Effector memory CD4-positive, alpha-beta T cell (primary cell): ENCODE measurements at regions not wholly inside any gene's neighbourhood (a gene's known extent, or its start where the extent isn't known, plus 50 kb on each side); places are given as distances from the start of the nearest gene placed in this dataset.

Experiments used
- DNase-seq, 3 donors: peaks; one replicate each; pipeline ENCODE4 v3.0.0-alpha.2; 2020
- H3K27ac ChIP-seq: 2 replicates; pipeline ENCODE4 v1.7.0; 2013; ENCODE audit warnings: mild to moderate bottlenecking, low read length, moderate library complexity; ENCODE audit not compliant: insufficient read depth, poor library complexity, severe bottlenecking
- H3K27me3 ChIP-seq: replicated peaks from 2 replicates; pipeline ENCODE4 v1.7.0; 2013; ENCODE audit warnings: mild to moderate bottlenecking, low read length; ENCODE audit not compliant: insufficient read depth, control insufficient read depth, poor library complexity, severe bottlenecking
- H3K36me3 ChIP-seq: 2 replicates; pipeline ENCODE4 v1.7.0; 2013; ENCODE audit warnings: mild to moderate bottlenecking, low read length, moderate library complexity; ENCODE audit not compliant: control insufficient read depth, insufficient read depth
- H3K4me1 ChIP-seq: 2 replicates; pipeline ENCODE4 v1.7.0; 2013; ENCODE audit warnings: low read length, mild to moderate bottlenecking; ENCODE audit not compliant: control insufficient read depth, insufficient read depth, poor library complexity, severe bottlenecking
- H3K4me3 ChIP-seq: 2 replicates; pipeline ENCODE4 v1.7.0; 2013; ENCODE audit warnings: low read length, low read depth, mild to moderate bottlenecking; ENCODE audit not compliant: insufficient read depth, poor library complexity, severe bottlenecking
- H3K9me3 ChIP-seq: 2 replicates; pipeline ENCODE4 v1.7.0; 2013; ENCODE audit warnings: mild to moderate bottlenecking, low read length, moderate library complexity; ENCODE audit not compliant: control insufficient read depth

DNA sequence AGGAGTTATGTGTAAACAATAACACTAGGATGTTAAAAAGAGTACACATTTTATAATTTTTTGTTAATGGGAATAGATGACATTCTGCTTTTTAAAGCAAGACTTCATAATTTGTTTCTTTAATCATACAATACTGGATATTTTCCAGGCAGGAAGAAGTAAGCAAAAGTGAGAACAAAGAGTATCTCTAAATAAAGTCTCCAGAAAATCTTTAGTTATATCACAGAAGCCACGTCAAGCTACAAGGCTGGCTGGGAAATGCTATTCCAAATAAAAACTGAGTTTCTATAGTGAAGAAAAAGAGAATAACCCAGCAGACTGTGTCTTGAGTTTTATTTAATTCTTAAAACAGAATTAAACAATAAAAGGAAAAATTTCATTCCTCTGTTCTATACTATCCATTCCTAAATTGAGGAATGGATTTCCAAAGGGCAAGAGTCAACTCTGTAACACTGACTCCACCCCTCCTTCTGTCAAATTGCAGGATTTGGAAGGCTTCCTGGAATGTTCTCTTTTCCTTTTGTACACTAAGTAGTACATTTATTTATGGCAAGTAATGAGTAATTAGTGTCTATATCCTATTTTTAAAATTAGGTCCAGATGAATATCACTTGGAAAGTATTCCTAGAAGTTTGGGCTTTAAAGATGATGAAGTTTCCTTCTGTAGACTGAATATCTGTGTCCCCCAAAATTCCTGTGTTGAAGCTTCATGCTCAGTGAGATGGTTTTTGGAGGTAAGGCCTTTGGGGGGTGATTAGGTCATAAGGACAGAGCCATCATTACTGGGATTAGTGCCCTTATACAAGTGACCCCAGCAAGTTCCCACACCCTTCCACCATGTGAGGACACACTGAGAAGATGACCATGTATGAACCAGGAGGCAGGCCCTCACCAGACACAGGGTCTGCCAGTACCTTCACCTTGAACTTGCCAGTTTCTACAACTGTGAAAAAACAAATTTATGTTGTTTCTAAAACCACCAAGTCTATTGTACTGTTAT lies 290.9 kb downstream of the CRPPA start:
- no peak for DNase-seq
- no peaks in the 10 kb centered on the region for H3K9me3 ChIP-seq
- no peaks in the 10 kb centered on the region for H3K4me1 ChIP-seq
- H3K27me3 ChIP-seq, result no peaks in the 10 kb centered on the region
- no peaks in the 10 kb centered on the region for H3K36me3 ChIP-seq
- H3K27ac ChIP-seq, result no peak overlapping the region
- no peak overlapping the region for H3K4me3 ChIP-seq

DNA sequence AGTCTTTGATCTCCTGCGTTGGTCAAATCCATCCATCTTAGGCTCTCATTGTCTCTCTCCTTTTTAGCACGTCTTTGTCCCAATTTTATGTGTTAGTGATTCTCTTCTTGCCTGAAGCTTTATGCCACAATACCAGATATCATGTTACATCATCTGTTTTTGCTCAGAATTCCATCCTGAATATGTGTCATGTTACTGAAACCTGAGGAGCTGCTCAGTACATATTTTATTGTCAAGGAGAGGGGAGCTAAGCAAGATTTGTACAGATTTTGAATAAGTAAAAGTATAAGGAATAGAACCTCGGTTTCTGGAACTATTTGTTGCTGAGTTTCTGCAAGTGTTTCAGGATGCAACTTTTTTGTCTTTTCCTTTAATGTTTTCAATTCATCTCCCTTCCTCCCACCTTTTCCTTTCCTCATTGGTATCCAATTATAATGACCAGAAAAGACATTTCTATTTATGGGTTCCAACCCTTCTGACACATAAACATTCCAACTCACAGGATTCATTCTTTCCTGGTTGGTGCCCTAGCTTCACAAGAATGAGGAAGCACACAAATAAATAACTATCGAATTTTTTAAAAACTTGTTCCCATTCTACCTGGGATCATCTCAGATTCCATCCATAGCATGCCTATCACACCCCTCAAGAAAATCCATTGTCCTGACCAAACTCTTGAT lies 291.8 kb downstream of the CRPPA start:
- Histone ChIP-seq H3K9me3 (no peaks in the 10 kb centered on the region), H3K4me3 (no peak overlapping the region), H3K36me3 (no peaks in the 10 kb centered on the region), H3K27me3 (no peaks in the 10 kb centered on the region), H3K4me1 (no peaks in the 10 kb centered on the region), H3K27ac (no peak overlapping the region)
- DNase-seq, result no peak

DNA sequence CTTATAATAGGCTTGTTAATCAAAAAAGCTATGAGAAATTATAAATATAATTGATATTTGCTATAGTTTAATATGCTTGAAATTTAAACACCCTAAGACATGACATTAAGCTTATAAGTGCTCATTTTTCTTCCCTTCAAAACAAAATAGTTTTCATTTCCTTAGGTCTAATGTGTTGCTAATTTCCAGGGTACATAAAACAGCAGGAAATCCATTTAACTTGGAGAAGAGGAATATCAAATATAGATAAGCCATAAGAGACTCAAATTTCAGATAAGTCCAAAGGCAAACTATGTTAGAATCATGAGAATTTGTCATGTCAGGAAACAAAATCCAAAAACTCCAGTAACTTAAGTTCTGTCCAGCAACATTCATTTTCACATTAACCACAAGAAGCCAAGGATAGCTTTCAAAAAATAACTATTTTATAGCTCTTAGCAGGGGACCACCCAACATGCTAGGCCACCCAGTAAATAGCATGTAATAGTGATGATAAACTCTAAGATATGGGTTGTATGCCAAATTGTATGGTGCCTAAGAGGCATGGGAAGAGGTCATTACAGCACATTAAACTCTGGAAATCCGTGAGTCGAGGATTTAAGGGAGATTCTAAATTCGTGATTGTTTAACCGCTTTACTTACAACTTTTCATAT lies 298.1 kb downstream of the CRPPA start:
- H3K27ac ChIP-seq, result no peak overlapping the region
- H3K36me3 ChIP-seq, result no peaks in the 10 kb centered on the region
- no peaks in the 10 kb centered on the region for H3K27me3 ChIP-seq
- H3K9me3 ChIP-seq, result no peaks in the 10 kb centered on the region
- DNase-seq, result no peak
- H3K4me1 ChIP-seq, result no peaks in the 10 kb centered on the region
- H3K4me3 ChIP-seq, result no peak overlapping the region

GRCh38 chr7:16121876-16122390 lies 299.4 kb downstream of the CRPPA start:
- Histone ChIP-seq H3K9me3 (no peaks in the 10 kb centered on the region), H3K4me1 (no peaks in the 10 kb centered on the region), H3K4me3 (no peak overlapping the region), H3K36me3 (no peaks in the 10 kb centered on the region), H3K27me3 (no peaks in the 10 kb centered on the region), H3K27ac (no peak overlapping the region)
- DNase-seq, result no peak

DNA sequence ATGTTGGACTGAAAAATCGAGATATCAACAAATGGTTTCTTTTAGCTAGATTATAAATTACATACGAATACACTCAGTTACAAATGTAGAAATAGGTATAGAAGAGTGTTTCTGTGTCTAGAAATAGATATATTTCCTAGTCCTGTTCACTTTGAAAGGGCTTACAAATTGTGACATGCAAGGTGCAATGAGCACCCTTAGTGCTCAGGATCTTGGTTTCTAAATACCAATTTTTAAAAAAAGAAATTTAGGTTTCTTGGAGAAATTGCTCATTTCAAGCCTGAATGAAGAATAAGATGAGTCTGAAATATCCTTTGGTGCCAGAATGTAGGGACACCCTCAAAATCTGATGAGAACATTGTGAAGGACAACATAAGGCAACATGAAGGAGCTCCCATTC lies 306.0 kb downstream of the CRPPA start:
- H3K27me3 ChIP-seq, result no peaks in the 10 kb centered on the region
- H3K4me3 ChIP-seq, result no peak overlapping the region
- no peaks in the 10 kb centered on the region for H3K36me3 ChIP-seq
- H3K9me3 ChIP-seq, result no peaks in the 10 kb centered on the region
- DNase-seq, result no peak
- no peak overlapping the region for H3K27ac ChIP-seq
- no peaks in the 10 kb centered on the region for H3K4me1 ChIP-seq

DNA sequence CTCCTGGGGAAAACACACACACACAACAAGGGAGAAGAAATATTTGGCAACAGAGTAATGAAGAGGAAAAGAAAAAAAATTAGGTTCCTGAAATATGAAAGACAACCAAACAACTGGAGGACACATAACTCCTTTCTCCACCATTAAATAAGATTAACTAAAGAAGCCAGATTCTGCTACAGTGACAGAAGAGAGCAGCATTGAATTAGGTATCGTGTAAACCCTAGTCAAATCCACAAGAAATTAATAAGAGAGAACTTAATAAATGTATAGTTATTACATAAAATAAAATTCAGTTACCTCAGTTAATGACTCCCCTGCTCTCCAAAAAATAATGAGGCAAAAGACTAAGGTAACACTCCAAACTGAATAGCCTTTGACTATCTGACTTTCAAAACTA lies 306.7 kb downstream of the CRPPA start:
- Histone ChIP-seq H3K9me3 (no peaks in the 10 kb centered on the region), H3K4me3 (no peak overlapping the region), H3K36me3 (no peaks in the 10 kb centered on the region), H3K4me1 (no peaks in the 10 kb centered on the region), H3K27me3 (no peaks in the 10 kb centered on the region), H3K27ac (no peak overlapping the region)
- no peak for DNase-seq

DNA sequence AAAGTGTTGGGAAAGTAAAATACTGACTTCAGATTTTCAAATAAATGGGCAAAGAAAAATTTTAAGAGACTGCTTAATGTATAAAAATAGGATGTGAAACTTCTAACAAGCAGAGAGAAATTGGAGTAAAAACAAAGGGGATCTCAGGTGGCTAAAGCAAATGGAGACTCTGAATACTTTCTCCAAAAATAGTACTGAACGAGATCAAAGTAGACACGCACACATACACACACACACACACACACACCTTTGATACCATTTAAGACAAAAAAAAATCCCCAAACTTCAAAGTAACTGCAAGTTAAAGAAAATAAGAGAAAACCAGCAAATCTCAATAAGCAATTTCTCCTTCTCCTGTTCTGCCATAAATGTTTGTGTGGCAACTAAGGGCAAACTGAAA lies 307.3 kb downstream of the CRPPA start:
- no peaks in the 10 kb centered on the region for H3K36me3 ChIP-seq
- no peak overlapping the region for H3K27ac ChIP-seq
- no peak for DNase-seq
- H3K4me3 ChIP-seq, result no peak overlapping the region
- no peaks in the 10 kb centered on the region for H3K4me1 ChIP-seq
- H3K27me3 ChIP-seq, result no peaks in the 10 kb centered on the region
- no peaks in the 10 kb centered on the region for H3K9me3 ChIP-seq

DNA sequence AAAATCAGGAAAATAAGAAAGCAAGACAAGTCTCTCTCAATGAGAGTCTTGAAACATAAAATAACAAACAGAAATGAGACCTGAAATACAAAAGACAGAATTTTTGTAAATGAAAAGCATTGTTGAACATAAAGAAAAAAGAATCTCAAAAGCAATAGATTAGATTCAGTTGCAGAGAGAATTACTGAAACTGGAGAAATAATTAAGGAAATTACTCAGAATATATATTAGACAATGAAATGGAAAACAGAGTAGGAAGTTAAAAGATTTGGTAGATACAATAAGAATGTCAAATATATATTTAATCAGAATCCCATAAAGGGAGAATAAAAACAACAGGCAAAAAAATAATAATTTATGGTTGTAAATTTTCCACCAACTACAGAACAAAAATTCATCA lies 308.3 kb downstream of the CRPPA start:
- no peak for DNase-seq
- Histone ChIP-seq H3K27me3 (no peaks in the 10 kb centered on the region), H3K4me1 (no peaks in the 10 kb centered on the region), H3K4me3 (no peak overlapping the region), H3K27ac (no peak overlapping the region), H3K36me3 (no peaks in the 10 kb centered on the region), H3K9me3 (no peaks in the 10 kb centered on the region)

- Histone ChIP-seq H3K4me1 (no peaks in the 10 kb centered on the region), H3K9me3 (peaks cover 17% of the 10 kb centered on the region), H3K27ac (no peak overlapping the region), H3K36me3 (no peaks in the 10 kb centered on the region), H3K4me3 (no peak overlapping the region), H3K27me3 (no peaks in the 10 kb centered on the region)
- no peak for DNase-seq
Measured at GRCh38 chr7:16106869-16107268, 314.5 kb downstream of the CRPPA start.
